Astrocyte (in vitro differentiated cells and primary cell): ENCODE measurements at regions not wholly inside any gene's neighbourhood (a gene's known extent, or its start where the extent isn't known, plus 50 kb on each side); places are given as distances from the start of the nearest gene placed in this dataset.
"Not testable (repeated sequence)": the region's sequence is repeated elsewhere in the genome, so short reads cannot be mapped to it uniquely, and the experiment has no call there.

Experiments used
- DNase-seq: peaks from one replicate; pipeline ENCODE4 v3.0.0-alpha.2; 2010; ENCODE audit warnings: low read depth
- FAIRE-seq: peaks from 2 replicates; lab custom pipeline; 2011; peaks lifted over from hg19 to GRCh38; lab: Jason Lieb, UNC
- H2AFZ ChIP-seq: 2 replicates; pipeline ENCODE4 v1.6.0; 2012; ENCODE audit warnings: low read depth, low read length, inconsistent platforms
- H3K27ac ChIP-seq: 2 replicates; pipeline ENCODE4 v1.5.1; 2011; ENCODE audit warnings: low read depth, low read length, inconsistent platforms
- H3K27me3 ChIP-seq: 2 replicates; pipeline ENCODE4 v1.6.0; 2011; ENCODE audit warnings: low read length, inconsistent platforms; ENCODE audit not compliant: insufficient read depth
- H3K36me3 ChIP-seq: 2 replicates; pipeline ENCODE4 v1.5.1; 2011; ENCODE audit warnings: low read length, inconsistent platforms; ENCODE audit not compliant: insufficient read depth
- H3K4me1 ChIP-seq: 2 replicates; pipeline ENCODE4 v1.5.1; 2011; ENCODE audit warnings: low read length, inconsistent platforms; ENCODE audit not compliant: insufficient read depth
- H3K4me2 ChIP-seq: 2 replicates; pipeline ENCODE4 v1.6.0; 2012; ENCODE audit warnings: low read length, inconsistent platforms
- H3K4me3 ChIP-seq: 2 replicates; pipeline ENCODE4 v1.5.1; 2011; ENCODE audit warnings: low read depth, mild to moderate bottlenecking, low read length, inconsistent platforms; ENCODE audit not compliant: insufficient read depth
- H3K79me2 ChIP-seq: 2 replicates; pipeline ENCODE4 v1.6.0; 2012; ENCODE audit warnings: mild to moderate bottlenecking, low read length, inconsistent platforms; ENCODE audit not compliant: insufficient read depth
- H3K9ac ChIP-seq: 2 replicates; pipeline ENCODE4 v1.6.0; 2012; ENCODE audit warnings: mild to moderate bottlenecking, low read length, inconsistent platforms
- H3K9me3 ChIP-seq: 2 replicates; pipeline ENCODE4 v1.5.1; 2012; ENCODE audit warnings: low read depth, mild to moderate bottlenecking, low read length, inconsistent platforms; ENCODE audit not compliant: insufficient read depth
- H4K20me1 ChIP-seq: 2 replicates; pipeline ENCODE4 v1.6.0; 2012; ENCODE audit warnings: low read length, inconsistent platforms; ENCODE audit not compliant: insufficient read depth
- H3K27ac Mint-ChIP-seq: one replicate; pipeline ENCODE4 v1.8.0; 2021; ENCODE audit warnings: mild to moderate bottlenecking, mixed read lengths; ENCODE audit not compliant: unreplicated experiment
- H3K27me3 Mint-ChIP-seq: one replicate; pipeline ENCODE4 v1.8.0; 2021; ENCODE audit warnings: low read depth, mixed read lengths; ENCODE audit not compliant: unreplicated experiment
- H3K36me3 Mint-ChIP-seq: one replicate; pipeline ENCODE4 v1.8.0; 2021; ENCODE audit warnings: low read depth, mixed read lengths; ENCODE audit not compliant: unreplicated experiment
- H3K4me1 Mint-ChIP-seq: one replicate; pipeline ENCODE4 v1.8.0; 2021; ENCODE audit warnings: low read depth, mixed read lengths; ENCODE audit not compliant: unreplicated experiment
- H3K4me3 Mint-ChIP-seq: one replicate; pipeline ENCODE4 v1.8.0; 2021; ENCODE audit warnings: mild to moderate bottlenecking, moderate library complexity, mixed read lengths; ENCODE audit not compliant: unreplicated experiment
- H3K9me3 Mint-ChIP-seq: one replicate; pipeline ENCODE4 v1.8.0; 2021; ENCODE audit warnings: mild to moderate bottlenecking, mixed read lengths; ENCODE audit not compliant: unreplicated experiment
- EZH2 ChIP-seq: IDR thresholded peaks from 2 replicates; pipeline ENCODE4 v1.6.1; 2012; ENCODE audit warnings: mild to moderate bottlenecking, low read length, inconsistent platforms; ENCODE audit not compliant: insufficient read depth
- TF ChIP-seq, protein P1 (sequence below): IDR thresholded peaks from 2 replicates; pipeline ENCODE4 v1.5.1; 2011; ENCODE audit warnings: low read depth, mild to moderate bottlenecking, inconsistent platforms, low read length, moderate library complexity; ENCODE audit not compliant: insufficient read depth

DNA sequence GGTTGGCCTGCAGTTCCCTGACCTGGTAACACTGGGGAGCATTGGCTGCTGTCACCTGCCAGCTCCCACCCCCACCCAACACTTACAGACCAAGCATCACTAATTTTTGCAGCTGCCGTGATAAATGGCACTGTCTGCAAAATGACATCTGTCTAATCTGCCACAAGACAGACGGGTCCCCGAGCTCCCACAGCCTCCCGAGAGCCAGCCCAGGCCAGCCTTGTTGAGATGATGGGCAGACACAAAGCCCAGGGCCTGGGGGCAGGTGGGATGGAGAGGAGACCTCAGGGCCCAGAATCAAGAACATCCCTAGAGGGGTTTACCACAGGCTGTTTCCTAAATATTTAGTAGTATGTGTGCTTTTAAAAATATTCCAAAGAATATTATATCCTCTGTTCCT, 203.4 kb downstream of the TBC1D2B start:
- H3K4me3 ChIP-seq: no peak overlapping the region
- no peak for DNase-seq
- Mint-ChIP-seq H3K4me1 (peaks cover 4% of the 10 kb centered on the region), H3K27me3 (peaks cover 21% of the 10 kb centered on the region), H3K9me3 (no peaks in the 10 kb centered on the region), H3K4me3 (no peak overlapping the region), H3K36me3 (no peaks in the 10 kb centered on the region), H3K27ac (no peak overlapping the region)
- H3K4me2 ChIP-seq: no peak overlapping the region
- no peaks in the 10 kb centered on the region for H3K36me3 ChIP-seq
- H2AFZ ChIP-seq: no peak overlapping the region
- no peak for FAIRE-seq
- H3K79me2 ChIP-seq: no peaks in the 10 kb centered on the region
- H3K9me3 ChIP-seq: no peaks in the 10 kb centered on the region
- no peak overlapping the region for H3K27ac ChIP-seq
- peaks cover 3% of the 10 kb centered on the region for H3K27me3 ChIP-seq
- H3K9ac ChIP-seq: no peak overlapping the region
- TF ChIP-seq, protein P1, sequence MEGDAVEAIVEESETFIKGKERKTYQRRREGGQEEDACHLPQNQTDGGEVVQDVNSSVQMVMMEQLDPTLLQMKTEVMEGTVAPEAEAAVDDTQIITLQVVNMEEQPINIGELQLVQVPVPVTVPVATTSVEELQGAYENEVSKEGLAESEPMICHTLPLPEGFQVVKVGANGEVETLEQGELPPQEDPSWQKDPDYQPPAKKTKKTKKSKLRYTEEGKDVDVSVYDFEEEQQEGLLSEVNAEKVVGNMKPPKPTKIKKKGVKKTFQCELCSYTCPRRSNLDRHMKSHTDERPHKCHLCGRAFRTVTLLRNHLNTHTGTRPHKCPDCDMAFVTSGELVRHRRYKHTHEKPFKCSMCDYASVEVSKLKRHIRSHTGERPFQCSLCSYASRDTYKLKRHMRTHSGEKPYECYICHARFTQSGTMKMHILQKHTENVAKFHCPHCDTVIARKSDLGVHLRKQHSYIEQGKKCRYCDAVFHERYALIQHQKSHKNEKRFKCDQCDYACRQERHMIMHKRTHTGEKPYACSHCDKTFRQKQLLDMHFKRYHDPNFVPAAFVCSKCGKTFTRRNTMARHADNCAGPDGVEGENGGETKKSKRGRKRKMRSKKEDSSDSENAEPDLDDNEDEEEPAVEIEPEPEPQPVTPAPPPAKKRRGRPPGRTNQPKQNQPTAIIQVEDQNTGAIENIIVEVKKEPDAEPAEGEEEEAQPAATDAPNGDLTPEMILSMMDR: no peak
- TF ChIP-seq EZH2: no peak
- peaks cover 4% of the 10 kb centered on the region for H3K4me1 ChIP-seq
- H4K20me1 ChIP-seq: no peaks in the 10 kb centered on the region

DNA sequence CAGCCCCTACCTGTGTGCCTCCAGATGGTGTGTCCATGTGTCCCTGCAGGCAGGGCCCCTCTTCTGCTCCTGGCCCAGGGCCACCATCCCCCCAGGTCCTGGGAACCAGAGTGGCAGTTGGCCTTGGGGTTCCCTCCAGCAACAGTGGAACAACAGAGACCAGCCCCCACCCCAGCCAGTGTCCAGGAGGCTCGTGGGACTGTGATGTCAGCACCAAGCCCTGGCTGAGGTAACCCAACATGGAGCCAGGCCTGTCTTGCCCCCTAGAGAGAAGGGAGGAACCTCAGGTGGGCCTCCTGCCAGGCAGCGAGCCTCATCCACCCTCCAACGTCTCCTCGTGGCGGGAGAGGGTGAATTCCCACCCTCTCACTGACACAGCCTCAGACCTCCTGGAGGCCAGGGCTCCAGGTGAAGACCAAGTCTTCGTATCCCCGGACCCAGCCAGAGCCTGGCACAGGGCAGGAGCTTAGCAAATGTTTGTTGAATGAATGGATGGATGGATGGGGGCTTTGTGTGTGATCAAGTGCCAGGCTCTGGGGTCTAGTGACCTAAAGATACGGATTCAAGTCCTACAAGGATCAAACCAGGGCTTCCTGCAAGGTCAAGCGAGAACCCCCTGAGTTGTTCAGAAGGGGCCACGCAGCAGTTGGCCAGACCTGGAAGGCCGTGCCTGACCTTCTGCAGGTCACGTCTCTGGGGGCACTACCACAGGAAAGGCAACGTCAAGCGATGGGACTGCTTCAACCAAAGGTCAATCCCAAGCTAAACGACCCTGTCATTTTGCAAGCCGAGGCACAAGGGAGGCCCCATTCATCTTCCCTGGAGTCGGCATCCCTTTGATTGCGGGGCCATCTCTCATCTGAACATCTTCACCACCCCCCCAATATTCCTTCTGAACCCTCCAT, 204.7 kb downstream of the TBC1D2B start:
- H3K4me1 ChIP-seq, DNase-seq, H3K9ac ChIP-seq, H3K27me3 ChIP-seq, H3K4me1 Mint-ChIP-seq, H2AFZ ChIP-seq, H3K27ac ChIP-seq, FAIRE-seq, H3K36me3 Mint-ChIP-seq, H3K4me3 ChIP-seq, H3K9me3 ChIP-seq, H3K79me2 ChIP-seq, H3K4me3 Mint-ChIP-seq, H3K9me3 Mint-ChIP-seq, H3K4me2 ChIP-seq, H3K36me3 ChIP-seq, H3K27ac Mint-ChIP-seq, H4K20me1 ChIP-seq: not testable (repeated sequence)
- H3K27me3 Mint-ChIP-seq: peaks cover 29% of the 10 kb centered on the region

DNA sequence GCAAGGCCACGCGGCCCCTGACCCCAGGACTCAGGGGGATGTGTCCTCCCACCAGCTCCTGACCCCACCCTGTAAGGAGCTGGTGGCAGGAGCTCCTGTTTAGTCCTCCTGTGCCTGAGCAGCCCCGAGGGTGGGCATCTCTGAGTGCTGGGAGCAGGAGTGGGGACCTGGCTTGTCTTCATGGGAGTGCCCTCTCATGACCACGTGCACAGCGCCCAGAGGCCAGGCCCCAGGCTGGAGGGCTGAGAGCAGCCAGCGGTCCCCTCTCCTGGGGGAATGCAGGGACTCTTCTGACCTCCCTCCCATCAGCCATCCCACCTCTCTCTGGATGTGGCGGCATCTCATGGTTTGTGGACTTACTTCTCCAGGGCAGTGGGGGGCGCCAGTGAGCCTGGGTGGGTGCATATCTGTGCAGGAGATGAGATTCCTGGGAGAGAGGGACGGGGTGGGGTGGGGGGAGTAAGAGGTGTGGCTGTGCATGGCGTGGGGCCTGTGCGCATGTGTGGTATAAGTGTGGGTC, 205.6 kb downstream of the TBC1D2B start:
- TF ChIP-seq EZH2: no peak
- TF ChIP-seq, protein P1: no peak
- H4K20me1 ChIP-seq: no peaks in the 10 kb centered on the region
- H3K9ac ChIP-seq: no peak overlapping the region
- FAIRE-seq (no peak), DNase-seq (no peak)
- no peak overlapping the region for H2AFZ ChIP-seq
- Mint-ChIP-seq H3K4me3 (no peak overlapping the region), H3K9me3 (no peaks in the 10 kb centered on the region), H3K36me3 (no peaks in the 10 kb centered on the region), H3K4me1 (peaks cover 2% of the 10 kb centered on the region), H3K27ac (no peak overlapping the region), H3K27me3 (peaks cover 32% of the 10 kb centered on the region)
- H3K27ac ChIP-seq: no peak overlapping the region
- no peaks in the 10 kb centered on the region for H3K79me2 ChIP-seq
- H3K4me1 ChIP-seq: peaks cover 4% of the 10 kb centered on the region
- no peaks in the 10 kb centered on the region for H3K9me3 ChIP-seq
- no peaks in the 10 kb centered on the region for H3K36me3 ChIP-seq
- no peak overlapping the region for H3K4me2 ChIP-seq
- no peak overlapping the region for H3K4me3 ChIP-seq
- H3K27me3 ChIP-seq: peaks cover 3% of the 10 kb centered on the region
